HFFc6 (cell line): ENCODE measurements at regions not wholly inside any gene's neighbourhood (a gene's known extent, or its start where the extent isn't known, plus 50 kb on each side); places are given as distances from the start of the nearest gene placed in this dataset.

ENCODE experiments used
- DNase-seq: peaks from one replicate; pipeline ENCODE4 v3.0.0-alpha.2; 2018
- H3K27ac Mint-ChIP-seq: 2 replicates; pipeline ENCODE4 v1.8.0; 2020; ENCODE audit warnings: mild to moderate bottlenecking, mixed read lengths
- H3K27me3 Mint-ChIP-seq: 2 replicates; pipeline ENCODE4 v1.8.0; 2021; ENCODE audit warnings: mild to moderate bottlenecking, moderate library complexity, mixed read lengths; ENCODE audit not compliant: insufficient read depth
- H3K36me3 Mint-ChIP-seq: 2 replicates; pipeline ENCODE4 v1.8.0; 2021; ENCODE audit warnings: low read depth, mixed read lengths
- H3K4me1 Mint-ChIP-seq: 2 replicates; pipeline ENCODE4 v1.8.0; 2020; ENCODE audit warnings: low read depth, mixed read lengths
- H3K4me3 Mint-ChIP-seq: 2 replicates; pipeline ENCODE4 v1.8.0; 2020; ENCODE audit warnings: mild to moderate bottlenecking, moderate library complexity, mixed read lengths
- H3K9me3 Mint-ChIP-seq: 2 replicates; pipeline ENCODE4 v1.8.0; 2020; ENCODE audit warnings: mild to moderate bottlenecking, mixed read lengths
- CTCF ChIP-seq: fragments of 200-600 bp; sonication (generic); IDR thresholded peaks from 2 replicates; pipeline ENCODE4 v1.5.0; 2021; ENCODE audit warnings: antibody characterized with exemption, mild to moderate bottlenecking

GRCh38 chr3:115397433-115397832, 225.9 kb upstream of the GAP43 start:
- DNase-seq: no peak

GRCh38 chr3:115398506-115398905, 224.8 kb upstream of the GAP43 start:
- Mint-ChIP-seq H3K27me3 (no peaks in the 10 kb centered on the region), H3K9me3 (no peaks in the 10 kb centered on the region)

More at GRCh38 chr3:115397433-115397832, 225.9 kb upstream of the GAP43 start:
- H3K4me1 Mint-ChIP-seq: peaks cover 23% of the 10 kb centered on the region
- no peaks in the 10 kb centered on the region for H3K36me3 Mint-ChIP-seq
- H3K9me3 Mint-ChIP-seq: no peaks in the 10 kb centered on the region
- H3K27me3 Mint-ChIP-seq: no peaks in the 10 kb centered on the region
- no peak overlapping the region for H3K27ac Mint-ChIP-seq
- H3K4me3 Mint-ChIP-seq: no peak overlapping the region
- no peak for TF ChIP-seq CTCF

GRCh38 chr3:115399750-115400149, 223.6 kb upstream of the GAP43 start:
- DNase-seq: no peak
- Mint-ChIP-seq H3K4me1 (peaks cover 30% of the 10 kb centered on the region), H3K27me3 (no peaks in the 10 kb centered on the region), H3K36me3 (no peaks in the 10 kb centered on the region), H3K9me3 (no peaks in the 10 kb centered on the region), H3K27ac (no peak overlapping the region), H3K4me3 (no peak overlapping the region)
- no peak for TF ChIP-seq CTCF

More at GRCh38 chr3:115398506-115398905, 224.8 kb upstream of the GAP43 start:
- Mint-ChIP-seq H3K27ac (no peak overlapping the region), H3K4me1 (peaks cover 30% of the 10 kb centered on the region), H3K36me3 (no peaks in the 10 kb centered on the region), H3K4me3 (no peak overlapping the region)
- no peak for TF ChIP-seq CTCF
- DNase-seq: no peak

- Mint-ChIP-seq H3K36me3 (no peaks in the 10 kb centered on the region), H3K27ac (peak overlapping the region; percentile 39), H3K9me3 (no peaks in the 10 kb centered on the region), H3K27me3 (no peaks in the 10 kb centered on the region), H3K4me3 (no peak overlapping the region), H3K4me1 (peaks cover 30% of the 10 kb centered on the region)
- TF ChIP-seq CTCF: no peak
- peak; percentile 72 for DNase-seq
These were observed 222.0 kb upstream of the GAP43 start for GRCh38 chr3:115401298-115401697.

- H3K4me1 Mint-ChIP-seq: peaks cover 30% of the 10 kb centered on the region
These were observed 221.3 kb upstream of the GAP43 start for GRCh38 chr3:115401851-115402501.

More at GRCh38 chr3:115401851-115402501, 221.3 kb upstream of the GAP43 start:
- H3K9me3 Mint-ChIP-seq: no peaks in the 10 kb centered on the region
- no peaks in the 10 kb centered on the region for H3K27me3 Mint-ChIP-seq
- DNase-seq: peak; percentile 68
- H3K27ac Mint-ChIP-seq: peak overlapping the region; percentile 39
- no peak for TF ChIP-seq CTCF
- H3K4me3 Mint-ChIP-seq: no peak overlapping the region; the same call in 1 of the 2 replicates
- H3K36me3 Mint-ChIP-seq: no peaks in the 10 kb centered on the region
